ENCODE measurements at regions not wholly inside any gene's neighbourhood (a gene's known extent, or its start where the extent isn't known, plus 50 kb on each side); places are given as distances from the start of the nearest gene placed in this dataset.
"Not testable (repeated sequence)": the region's sequence is repeated elsewhere in the genome, so short reads cannot be mapped to it uniquely, and the experiment has no call there.

GRCh38 chr2:168300460-168300859 is 53.1 kb upstream of the STK39 start:
- DNase-seq, result no peak

GRCh38 chr2:168304024-168304681 is 56.8 kb upstream of the STK39 start:
- DNase-seq, result no peak

GRCh38 chr2:168307379-168307778 is 60.0 kb upstream of the STK39 start:
- no peak for DNase-seq

GRCh38 chr2:168310580-168310979 is 63.2 kb upstream of the STK39 start:
- DNase-seq, result no peak

- DNase-seq, result peak in 2 of 3 experiments; percentile 4 to 49
These were observed 64.0 kb upstream of the STK39 start for GRCh38 chr2:168311261-168311910.

- no peak for DNase-seq
These were observed 64.8 kb upstream of the STK39 start for GRCh38 chr2:168312036-168312822.

GRCh38 chr2:168314236-168314635 is 66.8 kb upstream of the STK39 start:
- no peak for DNase-seq

- no peak for DNase-seq
These were observed 68.1 kb upstream of the STK39 start for GRCh38 chr2:168315331-168316072.

GRCh38 chr2:168316073-168316440 is 68.7 kb upstream of the STK39 start:
- no peak for DNase-seq

- DNase-seq, result no peak
These were observed 69.9 kb upstream of the STK39 start for GRCh38 chr2:168317282-168317681.

GRCh38 chr2:168320267-168320666 is 72.9 kb upstream of the STK39 start:
- no peak for DNase-seq

GRCh38 chr2:168322325-168323007 is 75.1 kb upstream of the STK39 start:
- no peak for DNase-seq

- DNase-seq, result peak in 2 of 3 experiments; percentile 0 to 35
These were observed 76.2 kb upstream of the STK39 start for GRCh38 chr2:168323529-168324021.

GRCh38 chr2:168326572-168326971 is 79.2 kb upstream of the STK39 start:
- no peak for DNase-seq

- DNase-seq, result no peak
These were observed 79.9 kb upstream of the STK39 start for GRCh38 chr2:168327328-168327727.

GRCh38 chr2:168328421-168328820 is 81.0 kb upstream of the STK39 start:
- no peak for DNase-seq

GRCh38 chr2:168330624-168331423 is 83.4 kb upstream of the STK39 start:
- DNase-seq, result no peak

- not testable (repeated sequence) for DNase-seq
These were observed 87.9 kb upstream of the STK39 start for GRCh38 chr2:168335254-168335653.

GRCh38 chr2:168336786-168337388 is 89.5 kb upstream of the STK39 start:
- DNase-seq, result peak in 2 of 3 experiments; percentile 8 to 18

- no peak for DNase-seq
These were observed 90.9 kb upstream of the STK39 start for GRCh38 chr2:168338292-168338691.

GRCh38 chr2:168338803-168339437 is 91.5 kb upstream of the STK39 start:
- no peak for DNase-seq

Data from NCI-H1417 (cell line).